Mesenchymal stem cell (in vitro differentiated cells and primary cell): ENCODE measurements at regions not wholly inside any gene's neighbourhood (a gene's known extent, or its start where the extent isn't known, plus 50 kb on each side); places are given as distances from the start of the nearest gene placed in this dataset.

Source experiments
- DNase-seq: peaks from one replicate; pipeline ENCODE4 v3.0.0-alpha.2; 2013
- H2AFZ ChIP-seq: one replicate; pipeline ENCODE4 v1.6.1; 2013; ENCODE audit warnings: low read depth, mild to moderate bottlenecking, control low read depth, inconsistent platforms, low read length, moderate library complexity
- H2AK5ac ChIP-seq: 2 replicates; pipeline ENCODE4 v1.6.1; 2013; ENCODE audit warnings: low read length, moderate library complexity, mild to moderate bottlenecking, inconsistent platforms; ENCODE audit not compliant: severe bottlenecking
- H2BK120ac ChIP-seq: one replicate; pipeline ENCODE4 v1.6.1; 2013; ENCODE audit warnings: low read depth, mild to moderate bottlenecking, inconsistent platforms, low read length, moderate library complexity
- H2BK12ac ChIP-seq, 2 experiments: one replicate each; pipeline ENCODE4 v1.6.1; 2013; ENCODE audit warnings: inconsistent platforms in 2 of 2, low read length in 2 of 2, mild to moderate bottlenecking in 2 of 2, moderate library complexity in 2 of 2, control low read depth in 1 of 2
- H2BK15ac ChIP-seq: one replicate; pipeline ENCODE4 v1.6.1; 2013; ENCODE audit warnings: mild to moderate bottlenecking, low read depth, inconsistent platforms; ENCODE audit not compliant: poor library complexity, severe bottlenecking
- H2BK5ac ChIP-seq: 2 replicates; pipeline ENCODE4 v1.6.1; 2013; ENCODE audit warnings: low read depth, mild to moderate bottlenecking, low read length, control low read depth, inconsistent platforms; ENCODE audit not compliant: poor library complexity, severe bottlenecking
- H3K14ac ChIP-seq, 2 experiments: one replicate each; pipeline ENCODE4 v1.6.1; 2013; ENCODE audit warnings: inconsistent platforms in 2 of 2, low read length in 2 of 2, control low read depth in 1 of 2, mild to moderate bottlenecking in 1 of 2, moderate library complexity in 1 of 2
- H3K18ac ChIP-seq, 2 experiments: one replicate each; pipeline ENCODE4 v1.6.1; 2013; ENCODE audit warnings: inconsistent platforms in 2 of 2, low read length in 2 of 2, control low read depth in 1 of 2, low read depth in 1 of 2, mild to moderate bottlenecking in 1 of 2
- H3K23ac ChIP-seq, 2 experiments: one replicate each; pipeline ENCODE4 v1.6.1; 2013; ENCODE audit warnings: inconsistent platforms in 2 of 2, low read length in 2 of 2, mild to moderate bottlenecking in 2 of 2, moderate library complexity in 2 of 2, control low read depth in 1 of 2
- H3K27ac ChIP-seq: 2 replicates; pipeline ENCODE4 v1.5.1; 2013; ENCODE audit warnings: mild to moderate bottlenecking, moderate library complexity, low read length, control low read depth, inconsistent platforms; ENCODE audit not compliant: poor library complexity, severe bottlenecking
- H3K27me3 ChIP-seq, 2 experiments: 2 replicates each; pipeline versions ENCODE4 v1.6.1 to v1.7.0; 2013; ENCODE audit warnings: low read length in 2 of 2, mild to moderate bottlenecking in 2 of 2, moderate library complexity in 2 of 2, control low read depth in 1 of 2, inconsistent platforms in 1 of 2; ENCODE audit not compliant: control insufficient read depth in 1 of 2, insufficient read depth in 1 of 2
- H3K36me3 ChIP-seq, 2 experiments: 2 replicates each; pipeline versions ENCODE4 v1.6.1 to v1.7.0; 2013; ENCODE audit warnings: low read length in 2 of 2, control low read depth in 1 of 2, inconsistent platforms in 1 of 2, low read depth in 1 of 2, mild to moderate bottlenecking in 1 of 2; ENCODE audit not compliant: insufficient read depth in 2 of 2, control insufficient read depth in 1 of 2
- H3K4ac ChIP-seq, 2 experiments: one replicate each; pipeline ENCODE4 v1.6.1; 2013; ENCODE audit warnings: inconsistent platforms in 2 of 2, low read length in 2 of 2, mild to moderate bottlenecking in 2 of 2, moderate library complexity in 2 of 2, control low read depth in 1 of 2, low read depth in 1 of 2
- H3K4me1 ChIP-seq: 2 replicates; pipeline ENCODE4 v1.6.1; 2013; ENCODE audit warnings: low read depth, low read length, control low read depth; ENCODE audit not compliant: control insufficient read depth, insufficient read depth
- H3K4me2 ChIP-seq: 2 replicates; pipeline ENCODE4 v1.6.1; 2013; ENCODE audit warnings: low read length, mild to moderate bottlenecking, inconsistent platforms; ENCODE audit not compliant: poor library complexity, severe bottlenecking
- H3K4me3 ChIP-seq, 2 experiments: 2 replicates each; pipeline versions ENCODE4 v1.5.1 to v1.7.0; 2013; ENCODE audit warnings: low read length in 2 of 2, mild to moderate bottlenecking in 2 of 2, control low read depth in 1 of 2, low read depth in 1 of 2; ENCODE audit not compliant: insufficient read depth in 1 of 2
- H3K79me1 ChIP-seq: replicated peaks from 2 replicates; pipeline ENCODE4 v1.6.1; 2013; ENCODE audit warnings: mild to moderate bottlenecking, control low read depth, low read length, inconsistent platforms; ENCODE audit not compliant: poor library complexity, severe bottlenecking
- H3K9ac ChIP-seq: 2 replicates; pipeline ENCODE4 v1.7.0; 2013; ENCODE audit warnings: mild to moderate bottlenecking, low read length, moderate library complexity
- H3K9me3 ChIP-seq: 2 replicates; pipeline ENCODE4 v1.7.0; 2013; ENCODE audit warnings: mild to moderate bottlenecking, low read length; ENCODE audit not compliant: control insufficient read depth
- H4K8ac ChIP-seq: one replicate; pipeline ENCODE4 v1.6.1; 2013; ENCODE audit warnings: inconsistent platforms, mild to moderate bottlenecking, low read length, moderate library complexity
- H4K91ac ChIP-seq: one replicate; pipeline ENCODE4 v1.6.1; 2013; ENCODE audit warnings: mild to moderate bottlenecking, low read length, inconsistent platforms
- WGBS: methylation state at CpG from one replicate; pipeline ENCODE4 v1.1.7; 2013; ENCODE audit warnings: mixed read lengths; 5-methylcytosine and 5-hydroxymethylcytosine counted together

- whole genome bisulfite sequencing = 99% methylated on average over 2 of the region's 3 CpGs
- Histone ChIP-seq H3K36me3 (no peaks in the 10 kb centered on the region), H3K27me3 (no peaks in the 10 kb centered on the region), H3K14ac (no peak overlapping the region), H3K9ac (no peak overlapping the region), H4K8ac (no peak overlapping the region), H2BK120ac (no peak overlapping the region), H4K91ac (no peak overlapping the region), H3K79me1 (no peaks in the 10 kb centered on the region), H2BK12ac (no peak overlapping the region), H3K4me3 (no peak overlapping the region), H3K23ac (no peak overlapping the region), H3K27ac (no peak overlapping the region), H2BK5ac (no peak overlapping the region), H3K4me2 (no peak overlapping the region), H3K4me1 (peaks cover 2% of the 10 kb centered on the region), H2BK15ac (no peak overlapping the region), H3K18ac (no peak overlapping the region), H2AK5ac (no peak overlapping the region), H2AFZ (no peak overlapping the region), H3K4ac (no peak overlapping the region), H3K9me3 (no peaks in the 10 kb centered on the region)
- no peak for DNase-seq
These were observed 163.7 kb upstream of the CELF2 start for GRCh38 chr10:10853954-10854353.

- no peak overlapping the region for H3K9ac ChIP-seq
- no peak overlapping the region for H3K14ac ChIP-seq
- H4K8ac ChIP-seq = no peak overlapping the region
- no peak overlapping the region for H3K4ac ChIP-seq
- no peak overlapping the region for H2AFZ ChIP-seq
- no peak overlapping the region for H2AK5ac ChIP-seq
- no peak overlapping the region for H3K23ac ChIP-seq
- no peaks in the 10 kb centered on the region for H3K79me1 ChIP-seq
- no peaks in the 10 kb centered on the region for H3K36me3 ChIP-seq
- H3K4me1 ChIP-seq = peaks cover 2% of the 10 kb centered on the region
- H3K9me3 ChIP-seq = no peaks in the 10 kb centered on the region
- H3K4me2 ChIP-seq = no peak overlapping the region
- no peak for DNase-seq
- no peak overlapping the region for H2BK120ac ChIP-seq
- no peak overlapping the region for H3K18ac ChIP-seq
- no peak overlapping the region for H2BK5ac ChIP-seq
- no peak overlapping the region for H2BK15ac ChIP-seq
- H3K4me3 ChIP-seq = no peak overlapping the region
- H3K27me3 ChIP-seq = no peaks in the 10 kb centered on the region
- H2BK12ac ChIP-seq = no peak overlapping the region
- no peak overlapping the region for H4K91ac ChIP-seq
- no peak overlapping the region for H3K27ac ChIP-seq
- 93% methylated on average over 4 of the region's 4 CpGs for WGBS
These were observed 162.9 kb upstream of the CELF2 start for GRCh38 chr10:10854725-10855124.

- Histone ChIP-seq H3K23ac (no peak overlapping the region), H3K14ac (no peak overlapping the region), H2BK5ac (no peak overlapping the region), H3K36me3 (no peaks in the 10 kb centered on the region), H2BK12ac (no peak overlapping the region), H3K4me3 (no peak overlapping the region), H3K18ac (no peak overlapping the region), H3K9ac (no peak overlapping the region), H3K27me3 (no peaks in the 10 kb centered on the region), H4K91ac (no peak overlapping the region), H2BK120ac (no peak overlapping the region), H3K79me1 (no peaks in the 10 kb centered on the region), H2BK15ac (no peak overlapping the region), H3K4me2 (no peak overlapping the region), H4K8ac (no peak overlapping the region), H3K4ac (no peak overlapping the region), H2AK5ac (no peak overlapping the region), H3K4me1 (peaks cover 2% of the 10 kb centered on the region), H2AFZ (no peak overlapping the region), H3K9me3 (no peaks in the 10 kb centered on the region), H3K27ac (no peak overlapping the region)
- no peak for DNase-seq
- WGBS = 54% methylated on average over 1 of the region's 1 CpG
These were observed 162.5 kb upstream of the CELF2 start for GRCh38 chr10:10855151-10855581.

GRCh38 chr10:10860455-10860976, 157.2 kb upstream of the CELF2 start:
- no peak overlapping the region for H3K9ac ChIP-seq

More at GRCh38 chr10:10860455-10860976, 157.2 kb upstream of the CELF2 start:
- Histone ChIP-seq H3K79me1 (no peaks in the 10 kb centered on the region), H3K4ac (no peak overlapping the region), H3K4me2 (no peak overlapping the region), H2BK12ac (no peak overlapping the region), H3K23ac (no peak overlapping the region), H4K8ac (no peak overlapping the region), H3K18ac (no peak overlapping the region), H3K27ac (no peak overlapping the region), H3K9me3 (no peaks in the 10 kb centered on the region), H2AK5ac (no peak overlapping the region), H4K91ac (no peak overlapping the region), H2BK120ac (no peak overlapping the region), H2BK5ac (no peak overlapping the region), H2AFZ (no peak overlapping the region), H2BK15ac (no peak overlapping the region), H3K4me3 (no peak overlapping the region), H3K27me3 (no peaks in the 10 kb centered on the region), H3K36me3 (no peaks in the 10 kb centered on the region), H3K4me1 (no peaks in the 10 kb centered on the region), H3K14ac (no peak overlapping the region)
- no peak for DNase-seq
- 78% methylated on average over 2 of the region's 2 CpGs for WGBS
